ENCODE measurements at regions not wholly inside any gene's neighbourhood (a gene's known extent, or its start where the extent isn't known, plus 50 kb on each side); places are given as distances from the start of the nearest gene placed in this dataset.

DNA sequence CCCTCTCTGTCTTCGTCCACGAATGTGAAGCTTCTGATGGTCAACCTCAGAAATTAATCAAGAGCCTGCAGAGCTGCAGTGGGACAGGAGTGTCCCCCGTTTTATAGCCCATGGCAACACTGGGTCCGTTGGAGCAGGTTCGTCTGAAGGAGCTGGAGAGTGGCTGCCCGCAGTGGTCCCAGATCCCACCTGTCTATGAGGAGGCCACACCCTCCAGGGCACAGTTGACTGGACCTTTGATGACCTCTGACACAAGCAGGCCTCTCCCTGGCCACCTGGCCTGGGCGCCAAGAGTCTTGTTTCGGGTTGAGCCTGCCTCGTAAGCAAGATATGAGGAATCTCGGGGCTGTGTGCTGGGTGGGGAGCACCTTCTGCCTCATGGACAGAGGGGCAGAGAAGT, 100.7 kb upstream of the SFSWAP start:
- DNase-seq: no peak

DNA sequence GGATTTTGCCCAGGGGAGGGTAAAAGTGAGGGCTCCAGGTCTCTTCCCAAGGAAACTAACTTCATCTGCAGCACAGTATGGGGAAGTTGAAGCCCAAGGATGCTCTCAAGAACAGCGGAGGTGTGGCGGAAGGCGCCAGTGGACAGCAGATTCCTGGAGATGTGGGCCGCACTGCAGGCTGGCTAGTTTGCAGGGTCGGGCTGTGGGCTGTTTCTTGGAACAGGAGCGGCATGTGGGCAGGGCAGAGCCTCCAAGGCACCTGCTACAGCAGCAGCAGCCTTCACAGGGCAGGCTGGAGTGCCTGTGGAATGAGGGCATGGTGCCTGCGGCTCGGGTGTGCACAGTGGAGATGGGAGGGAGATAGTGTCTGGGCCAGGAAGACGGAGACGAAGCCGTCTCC, 100.0 kb upstream of the SFSWAP start:
- DNase-seq: no peak

DNA sequence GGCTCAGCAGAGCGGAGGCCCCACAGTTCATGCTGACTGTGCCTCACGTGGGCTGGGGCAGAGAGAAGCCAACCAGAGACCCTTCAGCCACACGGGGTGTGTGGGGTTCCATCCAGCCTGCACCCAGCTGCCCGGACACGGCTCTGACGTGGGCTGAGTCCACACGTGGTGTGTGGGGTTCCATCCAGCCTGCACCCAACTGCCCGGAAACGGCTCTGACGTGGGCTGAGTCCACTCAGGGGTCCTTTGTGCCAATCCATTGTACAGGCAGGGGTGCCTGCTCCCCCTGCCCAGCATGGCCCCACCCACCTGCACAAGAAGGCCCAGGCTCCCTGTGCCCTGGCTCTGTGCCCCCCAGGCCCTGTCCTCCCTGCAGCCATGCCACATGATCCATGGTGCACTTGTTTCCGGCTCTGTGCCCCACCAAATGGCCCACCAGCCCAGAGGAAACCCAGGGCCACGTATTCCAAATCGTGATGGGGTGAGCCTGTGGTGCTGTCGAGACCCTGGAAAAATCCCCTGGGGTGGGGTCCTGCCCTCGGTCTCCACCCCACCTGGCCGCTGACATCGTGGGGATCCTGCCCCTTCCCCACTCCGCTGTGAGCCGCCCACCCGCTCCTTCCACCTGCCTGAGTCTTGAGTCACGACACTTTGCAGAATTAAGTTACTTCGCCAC, 99.3 kb upstream of the SFSWAP start:
- no peak for DNase-seq

DNA sequence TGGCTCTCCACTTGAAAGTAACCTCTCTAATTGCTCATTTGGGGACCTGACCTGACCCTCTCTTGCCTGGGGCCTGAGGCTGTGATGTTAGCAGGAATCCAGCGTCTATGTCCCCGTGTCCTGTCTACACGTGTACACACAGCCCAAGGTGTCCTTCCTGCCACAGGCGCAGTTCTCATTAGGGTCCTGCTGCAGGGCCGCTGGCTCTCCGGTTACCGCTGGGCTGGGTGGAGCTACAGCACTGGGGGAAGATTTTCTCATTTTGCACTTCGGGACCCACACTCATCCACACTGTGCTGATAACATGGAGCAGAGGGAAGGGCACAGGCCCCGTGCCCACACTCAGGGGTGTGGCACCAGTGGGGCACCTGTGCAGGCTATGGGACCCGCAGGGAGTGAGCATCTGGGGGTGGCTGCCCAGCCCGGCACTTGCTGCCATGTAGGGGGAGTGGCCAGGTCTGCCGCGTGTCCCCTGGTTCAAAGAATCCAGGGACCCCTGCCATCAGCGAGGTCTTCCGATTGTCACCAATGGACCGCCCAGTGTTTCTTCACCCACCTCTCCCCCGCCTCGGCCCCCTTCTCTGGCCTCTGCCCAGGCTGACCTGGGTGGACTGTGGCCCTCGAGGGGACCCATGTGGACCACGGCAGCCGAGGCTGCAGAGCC, 98.7 kb upstream of the SFSWAP start:
- DNase-seq: no peak

DNA sequence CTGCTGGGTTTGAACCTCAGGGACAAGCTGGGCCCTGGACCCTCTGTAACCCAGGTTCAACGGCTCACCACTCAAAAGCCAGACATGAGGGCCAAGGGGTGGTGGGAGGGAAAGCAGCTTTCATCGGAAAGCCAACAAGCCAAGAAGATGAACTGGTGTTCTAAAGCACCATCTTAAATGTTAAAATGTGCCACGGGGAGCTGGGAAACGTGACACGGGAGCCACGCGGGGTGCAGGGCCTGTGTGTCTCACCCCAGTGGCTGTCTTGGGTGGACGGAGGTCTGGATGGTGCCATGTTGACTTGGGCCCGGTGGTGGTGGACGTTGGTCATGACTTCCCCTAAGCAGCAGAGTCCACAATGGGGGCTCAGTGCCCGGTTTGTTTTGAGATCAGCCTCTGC, 97.7 kb upstream of the SFSWAP start:
- DNase-seq: no peak

DNA sequence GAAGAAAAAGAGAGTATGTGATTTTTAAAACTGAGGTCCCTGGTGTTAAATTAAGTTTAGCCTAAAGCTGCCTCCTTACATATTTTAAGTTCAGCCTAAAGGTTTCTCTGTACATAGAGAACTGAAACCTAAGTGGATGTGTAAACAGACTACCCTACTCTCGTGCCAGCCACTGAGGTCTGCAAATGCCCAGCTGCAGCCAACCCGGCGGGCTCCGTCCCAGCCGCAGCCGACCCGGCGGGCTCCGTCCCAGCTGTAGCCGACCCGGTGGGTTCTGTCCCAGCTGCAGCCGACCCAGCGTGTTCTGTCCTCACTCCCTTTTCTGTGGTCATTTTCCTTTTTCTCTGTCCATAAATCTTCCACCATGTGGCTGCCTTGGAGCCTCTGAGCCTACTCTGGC, 97.2 kb upstream of the SFSWAP start:
- DNase-seq: no peak

DNA sequence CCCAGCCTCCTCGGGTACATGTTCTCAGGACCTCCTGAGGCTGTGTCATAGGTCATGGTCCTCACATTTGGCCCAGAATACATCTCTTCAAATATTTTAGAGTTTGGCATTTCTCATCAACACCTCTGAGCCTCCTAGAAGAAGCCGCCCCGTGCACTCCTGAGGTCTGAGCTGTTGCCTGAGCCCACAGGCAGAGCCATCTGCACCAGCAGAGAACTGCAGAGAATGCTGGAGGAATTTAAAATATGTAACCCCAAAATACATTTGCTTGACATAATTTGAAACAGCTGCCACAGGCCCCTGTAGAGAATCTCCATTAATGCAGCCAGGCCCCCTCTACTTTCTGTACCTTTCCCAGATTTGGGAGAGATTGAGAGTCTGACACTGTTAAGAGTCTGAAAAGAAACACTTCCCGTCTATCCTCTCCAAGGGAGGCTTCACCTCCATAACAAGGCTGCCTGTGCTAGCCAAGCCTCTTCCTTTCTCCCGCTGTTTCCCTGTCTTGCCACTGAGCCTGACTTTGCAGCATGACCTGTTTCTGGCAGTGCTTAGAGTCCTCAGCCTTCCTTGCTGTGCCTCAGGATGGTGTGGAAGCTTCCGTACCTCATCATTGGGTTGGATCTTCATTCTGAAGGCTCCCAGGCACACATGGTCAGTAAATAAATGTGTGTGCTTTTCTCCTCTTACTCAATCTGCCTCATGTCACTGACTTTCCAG, 95.4 kb upstream of the SFSWAP start:
- no peak for DNase-seq

DNA sequence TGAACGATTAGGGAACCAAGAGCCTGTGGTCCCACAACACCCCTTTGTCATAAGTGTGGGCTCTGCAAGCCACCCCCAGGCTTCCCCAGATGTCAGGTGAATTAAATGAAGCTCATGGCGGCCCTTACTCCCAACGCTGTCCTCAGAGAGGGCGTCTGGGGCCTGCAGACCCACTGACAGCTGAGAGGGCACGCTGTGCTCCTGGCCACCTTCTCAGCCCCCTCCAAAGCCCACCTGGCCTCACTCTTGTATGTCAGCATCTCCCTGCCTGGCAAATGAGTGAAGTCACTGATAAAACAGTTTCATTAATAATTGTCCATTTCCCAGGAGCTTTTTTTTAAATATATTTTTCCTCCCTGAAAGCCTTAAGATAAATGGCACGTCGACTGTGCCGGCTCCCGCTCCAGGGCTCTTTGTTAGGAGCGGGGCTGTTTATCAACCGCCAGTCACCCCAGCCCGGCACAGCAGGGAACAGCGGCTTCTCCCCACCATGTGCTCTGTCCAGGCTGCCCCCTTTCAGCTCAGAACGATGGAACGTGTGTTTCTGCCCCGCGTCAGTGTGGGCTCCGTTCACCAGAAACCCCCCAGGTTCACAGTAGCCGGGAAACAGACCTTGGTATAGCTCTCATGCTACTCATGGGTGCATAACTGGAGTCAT, 94.7 kb upstream of the SFSWAP start:
- DNase-seq: no peak

DNA sequence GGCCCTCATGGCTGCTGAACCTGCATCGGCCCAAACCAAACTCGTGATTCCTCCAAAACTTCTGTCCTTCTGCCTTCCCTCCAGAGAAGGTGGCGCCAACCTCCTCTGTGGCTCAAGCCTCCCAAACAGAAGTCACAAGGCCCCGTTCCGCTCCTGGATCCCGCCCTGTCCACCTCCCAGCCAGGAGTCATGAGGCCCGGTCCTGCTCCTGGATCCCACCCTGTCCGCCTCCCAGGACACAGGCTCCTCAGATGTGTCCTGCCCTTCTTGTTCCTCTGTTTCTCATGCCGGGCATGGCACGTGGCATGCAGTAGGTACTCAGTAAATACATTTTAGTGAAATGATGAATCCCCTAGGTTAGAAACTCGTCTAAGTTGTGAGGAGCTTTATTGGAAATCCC, 94.2 kb upstream of the SFSWAP start:
- DNase-seq: no peak

DNA sequence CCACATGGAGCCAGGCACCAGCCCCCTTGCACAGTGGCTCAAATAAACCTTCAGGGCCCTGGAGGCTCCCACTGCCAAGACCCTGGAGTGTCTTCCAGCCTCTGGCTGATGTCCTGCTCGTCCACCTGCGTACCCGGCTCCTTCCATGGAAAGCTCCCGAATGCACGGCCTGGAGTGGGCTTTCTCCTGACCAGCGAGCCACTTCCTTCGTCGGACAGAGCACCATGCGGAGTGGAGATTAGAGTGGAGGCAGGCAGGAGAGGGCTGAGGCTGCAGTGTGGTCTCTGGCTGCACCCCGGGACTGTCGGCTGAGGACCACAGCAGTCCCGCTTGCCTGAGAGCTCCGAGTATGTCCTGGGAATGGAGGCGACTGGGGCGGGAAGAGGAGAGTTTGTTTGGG, 93.7 kb upstream of the SFSWAP start:
- no peak for DNase-seq

DNA sequence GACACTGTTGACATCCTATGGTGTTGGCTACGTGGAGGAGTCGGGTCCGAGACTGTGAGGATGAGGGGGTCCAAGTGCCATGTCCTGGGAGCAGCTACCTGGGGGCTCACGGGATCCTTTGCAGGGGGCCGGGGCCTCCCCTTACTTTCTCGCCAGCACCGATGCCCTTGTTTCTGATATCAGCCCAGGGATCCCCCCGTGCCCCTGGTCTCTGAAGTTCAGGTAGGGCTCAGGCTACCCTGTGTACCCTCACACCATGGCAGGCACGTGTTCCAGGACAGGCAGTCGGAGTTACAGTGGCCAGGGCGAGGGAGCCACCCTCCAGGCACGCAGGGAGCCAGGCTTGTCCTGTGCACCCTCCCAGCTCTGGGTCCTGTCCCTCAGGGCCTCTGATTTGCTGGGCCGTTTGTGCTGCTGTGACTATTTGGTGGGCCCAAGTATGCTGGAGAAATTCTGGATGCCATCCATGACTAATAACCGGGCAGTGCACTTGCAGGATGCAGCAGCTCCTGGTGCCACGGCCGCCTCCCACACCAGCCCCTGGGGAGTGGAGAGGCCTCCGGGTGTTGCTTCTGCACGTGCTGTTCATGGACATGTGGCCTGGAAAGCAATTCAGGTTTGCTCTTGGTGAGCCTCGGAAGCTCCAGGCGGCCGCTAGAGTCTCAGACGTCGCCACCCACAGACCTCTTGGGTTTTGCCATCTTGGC, 93.1 kb upstream of the SFSWAP start:
- DNase-seq: no peak

DNA sequence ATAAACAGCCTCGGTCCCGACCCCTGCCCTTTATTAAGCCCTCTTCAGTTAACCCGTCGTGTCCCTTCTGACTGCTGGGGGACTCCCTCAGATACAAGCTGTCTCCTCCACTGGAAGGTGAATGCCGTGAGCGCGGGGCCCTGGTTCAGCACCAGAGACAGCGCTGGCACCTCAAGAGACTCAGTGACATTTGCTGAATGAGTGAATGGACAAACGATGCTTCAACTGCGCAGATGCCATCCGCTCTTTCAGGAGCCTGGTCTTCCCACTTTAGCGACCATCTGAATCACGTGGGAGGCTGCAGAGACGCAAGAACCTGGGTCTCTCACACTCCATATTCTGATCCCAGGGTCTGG, 92.6 kb upstream of the SFSWAP start:
- no peak for DNase-seq

DNA sequence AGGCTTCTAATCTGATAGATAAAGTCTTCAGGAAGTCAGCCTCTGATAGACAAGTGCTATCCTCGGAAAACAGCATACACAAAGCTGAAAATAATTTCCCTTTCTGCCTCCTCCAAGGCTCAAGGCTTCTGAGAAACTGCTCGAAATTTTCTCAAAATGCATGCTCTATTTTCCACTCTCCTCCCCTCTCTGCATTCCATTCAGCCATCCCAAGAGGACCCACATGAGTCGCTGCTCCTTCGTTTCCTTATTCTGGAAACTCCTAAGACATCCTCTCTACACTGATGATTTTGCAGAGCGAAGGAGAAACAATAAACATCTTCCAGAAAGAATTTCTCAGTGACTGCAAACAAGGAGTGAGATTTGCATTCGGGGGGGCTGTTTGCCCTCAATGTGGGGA, 92.2 kb upstream of the SFSWAP start:
- no peak for DNase-seq

DNA sequence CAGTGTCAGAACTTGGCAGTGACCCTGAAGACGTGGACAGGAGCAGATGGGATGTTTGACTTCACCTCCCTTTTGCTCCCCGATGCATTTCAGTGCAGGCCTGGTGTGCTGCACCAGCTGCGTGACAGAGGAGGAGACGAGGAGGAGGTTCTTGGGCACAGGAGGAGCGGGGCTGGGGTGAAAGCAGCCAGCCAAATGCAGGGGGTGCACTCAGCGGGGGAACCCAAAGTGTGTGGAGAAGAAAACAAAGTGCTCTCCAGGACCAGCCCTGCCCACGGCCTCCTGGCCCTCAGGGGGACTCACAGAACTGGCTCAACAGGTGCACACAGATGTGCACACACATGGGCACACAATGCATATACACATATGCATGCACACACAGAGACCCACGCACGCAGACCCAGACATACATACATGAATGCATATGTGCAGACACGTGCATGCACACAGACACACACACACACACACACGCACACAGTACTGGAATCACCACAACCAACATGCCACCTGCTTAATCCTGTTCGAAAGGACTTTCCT, 91.7 kb upstream of the SFSWAP start:
- DNase-seq: no peak

DNA sequence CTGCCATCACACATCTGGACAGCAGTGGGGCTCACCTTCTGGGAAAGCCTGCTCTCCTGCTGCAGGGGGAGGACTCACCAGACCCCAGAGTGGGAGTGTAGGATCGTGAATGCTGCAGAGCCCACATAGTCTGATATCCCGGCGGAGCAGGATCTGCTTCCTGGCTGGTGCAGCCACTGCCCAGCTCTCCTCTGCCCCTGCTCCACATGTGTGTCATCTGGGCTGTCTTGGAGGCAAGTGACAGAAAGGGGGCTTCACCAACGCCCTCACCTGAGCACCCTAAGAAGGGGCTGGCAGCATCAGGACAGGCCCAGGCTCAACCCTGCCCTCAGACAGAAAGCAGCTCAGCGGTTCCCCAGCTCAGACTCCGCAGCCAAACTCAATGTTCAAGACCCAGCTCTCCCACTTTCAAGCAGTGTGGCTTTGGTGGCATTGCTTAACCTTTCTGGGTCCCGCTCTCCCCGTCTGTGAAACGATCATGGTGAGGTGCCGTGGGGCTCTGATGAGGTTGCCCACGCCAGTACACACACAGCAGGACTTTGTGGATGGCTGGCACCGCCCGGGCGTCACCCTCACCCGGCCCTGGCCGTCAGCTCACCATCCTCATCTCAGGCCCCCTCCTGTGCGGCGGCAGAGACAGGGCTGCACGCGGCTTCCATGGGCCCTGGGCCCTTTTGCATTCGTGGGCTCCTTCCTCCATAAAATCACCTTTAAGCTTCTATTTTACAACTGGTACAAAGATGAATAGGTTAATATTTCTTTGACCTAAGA, 91.0 kb upstream of the SFSWAP start:
- no peak for DNase-seq

DNA sequence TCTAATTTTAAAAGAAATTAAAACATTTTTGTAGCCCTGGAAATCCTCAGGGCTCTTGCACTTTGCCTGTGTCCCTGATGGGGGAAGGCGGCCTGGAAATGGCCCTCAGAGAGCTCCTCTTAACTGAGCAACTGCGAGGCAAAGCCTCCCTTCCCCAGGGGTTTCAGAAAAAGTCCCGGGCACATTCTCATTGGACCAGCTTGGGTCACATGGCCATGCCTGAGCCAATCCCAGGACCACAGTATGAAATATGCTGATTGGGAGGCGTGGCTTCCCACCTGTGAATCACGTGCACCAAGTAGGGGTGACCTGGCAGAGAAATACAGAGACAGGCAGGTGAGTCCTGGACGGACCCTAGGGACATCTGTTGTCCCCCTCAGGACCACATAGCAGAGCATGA, 90.4 kb upstream of the SFSWAP start:
- peak in 1 of 2 experiments; percentile 39 for DNase-seq

DNA sequence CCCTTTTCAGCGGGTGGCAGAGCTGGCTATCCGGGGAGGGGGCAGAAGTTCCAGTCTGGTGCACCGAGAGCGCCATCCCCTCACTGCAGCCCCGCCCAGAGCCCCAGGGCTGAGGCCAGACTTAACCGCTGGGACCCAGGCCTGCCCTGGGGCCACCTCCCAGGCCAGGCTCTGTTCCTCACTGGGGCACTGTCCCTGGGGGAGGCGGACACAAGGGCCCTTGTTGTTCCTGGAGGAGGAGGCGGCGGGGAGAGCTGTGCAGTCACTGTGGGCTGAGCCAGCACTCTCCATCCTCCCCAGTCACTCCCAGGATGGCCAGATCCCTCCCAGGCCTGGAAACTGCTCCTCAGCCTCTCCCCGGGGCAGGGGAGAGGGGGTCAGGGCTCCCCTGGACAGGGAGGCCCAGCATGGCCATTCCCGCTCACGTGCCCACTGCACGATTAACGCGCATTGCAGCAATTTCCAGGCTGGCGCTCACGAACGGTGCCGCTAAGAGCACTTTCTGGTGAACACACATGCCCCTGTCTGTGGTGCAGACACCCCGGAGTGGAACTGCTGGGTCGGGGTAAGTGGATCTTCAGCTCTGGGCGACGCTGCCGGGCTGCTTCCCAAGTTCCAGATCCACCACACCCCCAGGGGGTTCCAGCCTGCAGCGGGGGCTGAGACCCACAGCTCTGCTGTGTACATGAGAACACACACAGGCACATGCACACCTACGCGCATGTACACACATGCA, 89.8 kb upstream of the SFSWAP start:
- no peak for DNase-seq

DNA sequence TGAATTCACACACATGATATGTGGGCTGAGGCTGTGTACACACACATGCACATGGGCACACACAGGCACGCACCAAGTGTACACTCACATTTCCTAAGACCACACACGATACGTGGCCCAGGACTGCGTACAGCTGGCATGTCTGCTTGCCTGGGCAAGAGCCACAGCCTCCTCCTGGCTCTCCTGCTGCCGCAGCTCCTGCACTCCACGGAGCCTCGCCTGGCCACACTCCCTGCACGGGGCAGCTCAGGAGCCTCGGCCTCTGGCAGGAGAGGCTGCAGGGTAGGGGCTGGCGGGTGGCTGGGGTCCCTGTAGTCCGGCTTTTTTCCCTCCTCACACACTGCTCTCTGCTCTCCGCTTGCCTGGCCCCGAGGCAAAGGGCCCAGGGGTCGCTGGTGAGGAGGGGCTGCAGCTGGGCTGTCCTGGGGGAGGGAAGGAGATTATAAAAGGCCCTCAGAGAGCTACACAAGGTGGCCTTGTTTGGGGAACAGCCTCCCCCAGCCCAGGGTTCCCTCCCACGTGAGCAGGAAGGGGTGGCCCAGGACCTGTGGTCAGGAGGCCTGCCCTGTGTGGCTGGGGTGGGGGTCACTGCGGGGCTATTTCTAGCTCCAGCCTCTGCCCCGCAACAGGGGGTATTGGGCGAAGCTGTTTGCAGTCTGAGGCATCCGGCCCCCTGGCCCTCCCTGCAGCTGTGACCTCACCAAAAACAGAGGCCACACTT, 89.0 kb upstream of the SFSWAP start:
- DNase-seq: no peak

DNA sequence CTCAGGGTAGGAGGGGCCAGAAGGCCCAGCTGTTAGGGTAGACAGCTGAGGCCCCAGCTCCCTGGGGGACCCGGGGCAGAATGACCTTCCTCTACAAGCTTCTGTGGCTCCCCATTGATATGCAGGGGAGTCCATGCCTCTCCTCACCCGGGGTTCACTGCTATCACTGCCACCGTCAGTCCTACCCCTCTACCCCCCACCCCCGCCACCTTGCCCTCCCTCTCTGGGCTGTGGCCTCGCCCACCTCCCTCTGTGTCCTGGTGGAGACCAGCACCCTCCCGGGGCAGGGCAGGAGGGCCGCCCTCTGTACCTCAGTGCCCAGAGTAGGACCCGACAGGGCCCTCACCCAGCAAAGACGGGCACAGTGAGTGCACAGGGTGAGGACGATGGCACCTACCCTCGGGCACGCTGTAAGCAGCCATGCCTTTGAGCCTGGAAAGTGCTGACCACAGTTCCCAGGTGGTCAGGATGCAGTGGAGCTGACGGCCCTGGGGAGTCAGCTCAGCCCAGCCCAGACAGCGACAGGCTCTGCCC, 88.4 kb upstream of the SFSWAP start:
- DNase-seq: no peak
